Karpas-422 (cell line): ENCODE measurements at regions not wholly inside any gene's neighbourhood (a gene's known extent, or its start where the extent isn't known, plus 50 kb on each side); places are given as distances from the start of the nearest gene placed in this dataset.

Experiments used
- DNase-seq: peaks from one replicate; pipeline ENCODE4 v3.0.0-alpha.2; 2015
- H2AFZ ChIP-seq: fragments of 200-600 bp; sonication (generic); 2 replicates; pipeline ENCODE4 v1.6.1; 2014; ENCODE audit warnings: antibody characterized with exemption, low read length, mixed read lengths
- H3K27ac ChIP-seq: fragments of 200-600 bp; sonication (generic); 2 replicates; pipeline ENCODE4 v1.5.1; 2014; ENCODE audit warnings: mild to moderate bottlenecking, low read length, moderate library complexity
- H3K27me3 ChIP-seq: fragments of 200-600 bp; sonication (generic); 2 replicates; pipeline ENCODE4 v1.6.1; 2014; ENCODE audit warnings: low read length, mixed read lengths
- H3K36me3 ChIP-seq: fragments of 200-600 bp; sonication (generic); 2 replicates; pipeline ENCODE4 v1.6.1; 2014; ENCODE audit warnings: low read length, mixed read lengths; ENCODE audit not compliant: insufficient read depth
- H3K4me1 ChIP-seq: fragments of 200-600 bp; sonication (generic); 2 replicates; pipeline ENCODE4 v1.6.1; 2014; ENCODE audit warnings: mild to moderate bottlenecking, low read length, mixed read lengths
- H3K4me2 ChIP-seq: fragments of 200-600 bp; sonication (generic); 2 replicates; pipeline ENCODE4 v1.6.1; 2014; ENCODE audit warnings: low read length, low read depth, mild to moderate bottlenecking; ENCODE audit not compliant: poor library complexity, severe bottlenecking
- H3K4me3 ChIP-seq: fragments of 200-600 bp; sonication (generic); 2 replicates; pipeline ENCODE4 v1.5.1; 2014; ENCODE audit warnings: mild to moderate bottlenecking, antibody characterized with exemption, low read length, mixed read lengths
- H3K79me2 ChIP-seq: fragments of 200-600 bp; sonication (generic); 2 replicates; pipeline ENCODE4 v1.6.1; 2014; ENCODE audit warnings: mild to moderate bottlenecking, low read length, mixed read lengths
- H3K9ac ChIP-seq: fragments of 200-600 bp; sonication (generic); 2 replicates; pipeline ENCODE4 v1.6.0; 2014; ENCODE audit warnings: low read length
- H3K9me2 ChIP-seq: fragments of 200-600 bp; sonication (generic), shearing (Covaris generic); replicated peaks from 2 replicates; pipeline ENCODE4 v1.6.0; 2014; ENCODE audit warnings: mild to moderate bottlenecking, low read length, moderate library complexity; ENCODE audit not compliant: insufficient read depth
- H3K9me3 ChIP-seq: fragments of 300-700, 200-600 bp; sonication (generic); 2 replicates; pipeline ENCODE4 v1.6.1; 2014; ENCODE audit warnings: low read length, mixed read lengths
- H4K20me1 ChIP-seq: fragments of 200-600 bp; sonication (generic); 2 replicates; pipeline ENCODE4 v1.6.1; 2014; ENCODE audit warnings: mild to moderate bottlenecking, antibody characterized with exemption, low read length, low read depth; ENCODE audit not compliant: insufficient read depth

- Histone ChIP-seq H3K9me3 (no peaks in the 10 kb centered on the region), H2AFZ (no peak overlapping the region)
Measured at GRCh38 chr17:43333433-43333943, 65.3 kb upstream of the ARL4D start.

GRCh38 chr17:43332230-43332629, 66.6 kb upstream of the ARL4D start:
- no peak overlapping the region for H3K27ac ChIP-seq
- H3K9ac ChIP-seq = no peak overlapping the region
- DNase-seq = no peak
- H3K4me2 ChIP-seq = no peak overlapping the region
- no peaks in the 10 kb centered on the region for H4K20me1 ChIP-seq
- H3K79me2 ChIP-seq = no peaks in the 10 kb centered on the region
- H3K27me3 ChIP-seq = no peaks in the 10 kb centered on the region
- no peak overlapping the region for H3K4me3 ChIP-seq
- H3K36me3 ChIP-seq = no peaks in the 10 kb centered on the region
- no peaks in the 10 kb centered on the region for H3K9me2 ChIP-seq
- H2AFZ ChIP-seq = no peak overlapping the region
- H3K4me1 ChIP-seq = peaks cover 11% of the 10 kb centered on the region
- no peaks in the 10 kb centered on the region for H3K9me3 ChIP-seq

More at GRCh38 chr17:43333433-43333943, 65.3 kb upstream of the ARL4D start:
- Histone ChIP-seq H3K79me2 (no peaks in the 10 kb centered on the region), H3K27ac (no peak overlapping the region), H3K4me3 (peak overlapping the region; percentile 55; the same call in 1 of the 2 replicates), H3K36me3 (no peaks in the 10 kb centered on the region), H3K9ac (no peak overlapping the region; the same call in 1 of the 2 replicates), H3K4me1 (peaks cover 11% of the 10 kb centered on the region), H3K27me3 (no peaks in the 10 kb centered on the region), H3K4me2 (peak overlapping the region; percentile 66), H3K9me2 (no peaks in the 10 kb centered on the region), H4K20me1 (no peaks in the 10 kb centered on the region)
- no peak for DNase-seq

GRCh38 chr17:43330876-43331639, 67.7 kb upstream of the ARL4D start:
- Histone ChIP-seq H3K9me3 (no peaks in the 10 kb centered on the region), H3K27ac (no peak overlapping the region)

GRCh38 chr17:43329183-43329582, 69.6 kb upstream of the ARL4D start:
- Histone ChIP-seq H2AFZ (no peak overlapping the region), H3K4me2 (no peak overlapping the region), H3K4me1 (peaks cover 13% of the 10 kb centered on the region), H3K27me3 (no peaks in the 10 kb centered on the region), H3K9ac (no peak overlapping the region), H3K36me3 (no peaks in the 10 kb centered on the region), H3K9me2 (no peaks in the 10 kb centered on the region), H3K27ac (no peak overlapping the region), H4K20me1 (no peaks in the 10 kb centered on the region), H3K4me3 (no peak overlapping the region), H3K79me2 (no peaks in the 10 kb centered on the region), H3K9me3 (no peaks in the 10 kb centered on the region)
- no peak for DNase-seq

More at GRCh38 chr17:43330876-43331639, 67.7 kb upstream of the ARL4D start:
- Histone ChIP-seq H3K4me2 (no peak overlapping the region), H3K27me3 (no peaks in the 10 kb centered on the region), H3K4me3 (no peak overlapping the region), H3K79me2 (no peaks in the 10 kb centered on the region), H3K9ac (no peak overlapping the region), H4K20me1 (no peaks in the 10 kb centered on the region), H3K4me1 (peaks cover 11% of the 10 kb centered on the region), H3K9me2 (no peaks in the 10 kb centered on the region), H3K36me3 (no peaks in the 10 kb centered on the region), H2AFZ (no peak overlapping the region)
- peak; percentile 67 for DNase-seq

GRCh38 chr17:43328650-43329049, 70.1 kb upstream of the ARL4D start:
- H3K79me2 ChIP-seq = no peaks in the 10 kb centered on the region
- no peaks in the 10 kb centered on the region for H3K9me3 ChIP-seq
- peaks cover 10% of the 10 kb centered on the region for H3K4me1 ChIP-seq
- DNase-seq = no peak
- no peak overlapping the region for H2AFZ ChIP-seq
- H3K36me3 ChIP-seq = no peaks in the 10 kb centered on the region
- no peak overlapping the region for H3K9ac ChIP-seq
- no peak overlapping the region for H3K4me3 ChIP-seq
- H3K27ac ChIP-seq = no peak overlapping the region
- no peak overlapping the region for H3K4me2 ChIP-seq
- no peaks in the 10 kb centered on the region for H3K27me3 ChIP-seq
- no peaks in the 10 kb centered on the region for H3K9me2 ChIP-seq
- no peaks in the 10 kb centered on the region for H4K20me1 ChIP-seq

- no peaks in the 10 kb centered on the region for H3K27me3 ChIP-seq
- H3K9me3 ChIP-seq = no peaks in the 10 kb centered on the region
- no peaks in the 10 kb centered on the region for H3K79me2 ChIP-seq
- H2AFZ ChIP-seq = no peak overlapping the region
- no peaks in the 10 kb centered on the region for H4K20me1 ChIP-seq
- peaks cover 7% of the 10 kb centered on the region for H3K4me1 ChIP-seq
- no peak overlapping the region for H3K27ac ChIP-seq
- H3K4me2 ChIP-seq = no peak overlapping the region
- DNase-seq = no peak
- no peak overlapping the region for H3K4me3 ChIP-seq
- H3K9ac ChIP-seq = no peak overlapping the region
- no peaks in the 10 kb centered on the region for H3K36me3 ChIP-seq
- no peaks in the 10 kb centered on the region for H3K9me2 ChIP-seq
Measured at GRCh38 chr17:43327834-43328420, 70.9 kb upstream of the ARL4D start.

GRCh38 chr17:43327421-43327820, 71.4 kb upstream of the ARL4D start:
- H3K27me3 ChIP-seq = no peaks in the 10 kb centered on the region
- no peak overlapping the region for H3K27ac ChIP-seq
- no peak overlapping the region for H3K4me3 ChIP-seq
- H3K9me2 ChIP-seq = no peaks in the 10 kb centered on the region
- no peak overlapping the region for H3K4me2 ChIP-seq
- H2AFZ ChIP-seq = no peak overlapping the region
- H3K36me3 ChIP-seq = no peaks in the 10 kb centered on the region
- H3K9ac ChIP-seq = no peak overlapping the region
- H3K4me1 ChIP-seq = peaks cover 7% of the 10 kb centered on the region
- H4K20me1 ChIP-seq = no peaks in the 10 kb centered on the region
- no peak for DNase-seq
- H3K9me3 ChIP-seq = no peaks in the 10 kb centered on the region
- H3K79me2 ChIP-seq = no peaks in the 10 kb centered on the region

- Histone ChIP-seq H3K9me3 (no peaks in the 10 kb centered on the region), H3K36me3 (no peaks in the 10 kb centered on the region), H3K9me2 (no peaks in the 10 kb centered on the region), H3K4me3 (no peak overlapping the region), H3K27me3 (no peaks in the 10 kb centered on the region), H3K4me1 (peaks cover 7% of the 10 kb centered on the region), H3K9ac (no peak overlapping the region), H4K20me1 (no peaks in the 10 kb centered on the region), H3K27ac (no peak overlapping the region), H3K79me2 (no peaks in the 10 kb centered on the region), H2AFZ (no peak overlapping the region), H3K4me2 (no peak overlapping the region)
- DNase-seq = no peak
Measured at GRCh38 chr17:43326490-43327275, 72.1 kb upstream of the ARL4D start.
